GM06990 (cell line): ENCODE measurements at regions not wholly inside any gene's neighbourhood (a gene's known extent, or its start where the extent isn't known, plus 50 kb on each side); places are given as distances from the start of the nearest gene placed in this dataset.

ENCODE experiments used
- DNase-seq: peaks from one replicate; pipeline ENCODE4 v3.0.0-alpha.2; 2011; ENCODE audit not compliant: insufficient read length; ENCODE audit errors: extremely low read depth
- H3K27me3 ChIP-seq: replicated peaks from 2 replicates; pipeline ENCODE4 v1.6.0; 2011; ENCODE audit warnings: low read length; ENCODE audit not compliant: control insufficient read depth, insufficient read depth
- H3K36me3 ChIP-seq: 2 replicates; pipeline ENCODE4 v1.5.1; 2011; ENCODE audit warnings: low read length; ENCODE audit not compliant: control insufficient read depth, insufficient read depth
- H3K4me3 ChIP-seq: replicated peaks from 2 replicates; pipeline ENCODE4 v1.5.1; 2011; ENCODE audit warnings: low read depth, mild to moderate bottlenecking, control low read depth, low read length
- TF ChIP-seq, protein P1 (sequence below): IDR thresholded peaks from 2 replicates; pipeline ENCODE4 v1.5.1; 2011; ENCODE audit warnings: low read length, control low read depth, mild to moderate bottlenecking, inconsistent platforms; ENCODE audit not compliant: insufficient read depth, poor library complexity, severe bottlenecking

GRCh38 chr6:137370871-137371633 is 123.1 kb downstream of the OLIG3 start:
- H3K36me3 ChIP-seq, result no peaks in the 10 kb centered on the region
- TF ChIP-seq, protein P1, sequence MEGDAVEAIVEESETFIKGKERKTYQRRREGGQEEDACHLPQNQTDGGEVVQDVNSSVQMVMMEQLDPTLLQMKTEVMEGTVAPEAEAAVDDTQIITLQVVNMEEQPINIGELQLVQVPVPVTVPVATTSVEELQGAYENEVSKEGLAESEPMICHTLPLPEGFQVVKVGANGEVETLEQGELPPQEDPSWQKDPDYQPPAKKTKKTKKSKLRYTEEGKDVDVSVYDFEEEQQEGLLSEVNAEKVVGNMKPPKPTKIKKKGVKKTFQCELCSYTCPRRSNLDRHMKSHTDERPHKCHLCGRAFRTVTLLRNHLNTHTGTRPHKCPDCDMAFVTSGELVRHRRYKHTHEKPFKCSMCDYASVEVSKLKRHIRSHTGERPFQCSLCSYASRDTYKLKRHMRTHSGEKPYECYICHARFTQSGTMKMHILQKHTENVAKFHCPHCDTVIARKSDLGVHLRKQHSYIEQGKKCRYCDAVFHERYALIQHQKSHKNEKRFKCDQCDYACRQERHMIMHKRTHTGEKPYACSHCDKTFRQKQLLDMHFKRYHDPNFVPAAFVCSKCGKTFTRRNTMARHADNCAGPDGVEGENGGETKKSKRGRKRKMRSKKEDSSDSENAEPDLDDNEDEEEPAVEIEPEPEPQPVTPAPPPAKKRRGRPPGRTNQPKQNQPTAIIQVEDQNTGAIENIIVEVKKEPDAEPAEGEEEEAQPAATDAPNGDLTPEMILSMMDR, result peak; percentile 34
- H3K4me3 ChIP-seq, result no peak overlapping the region
- no peaks in the 10 kb centered on the region for H3K27me3 ChIP-seq
- DNase-seq, result peak; percentile 27

DNA sequence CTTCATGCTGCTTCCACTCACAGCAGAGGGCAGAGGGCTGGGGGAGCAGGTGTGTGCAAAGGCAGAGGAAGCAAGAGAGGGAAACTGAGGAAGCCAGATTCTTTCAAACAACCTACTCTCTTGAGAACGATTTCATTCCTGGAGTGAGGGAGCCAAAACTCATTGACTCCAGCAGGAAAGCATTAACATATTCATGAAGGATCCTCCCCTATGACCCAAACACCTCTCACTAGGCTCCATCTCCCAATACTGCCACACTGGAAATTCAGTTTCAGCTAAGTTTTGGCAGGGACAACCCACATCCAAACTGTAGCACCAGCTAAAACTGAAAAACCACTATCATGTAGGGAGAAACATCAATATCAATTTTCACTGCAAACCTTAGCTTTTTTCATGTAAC is 125.1 kb downstream of the OLIG3 start:
- Histone ChIP-seq H3K4me3 (no peak overlapping the region), H3K27me3 (no peaks in the 10 kb centered on the region), H3K36me3 (no peaks in the 10 kb centered on the region)
- TF ChIP-seq, protein P1, result no peak
- no peak for DNase-seq

DNA sequence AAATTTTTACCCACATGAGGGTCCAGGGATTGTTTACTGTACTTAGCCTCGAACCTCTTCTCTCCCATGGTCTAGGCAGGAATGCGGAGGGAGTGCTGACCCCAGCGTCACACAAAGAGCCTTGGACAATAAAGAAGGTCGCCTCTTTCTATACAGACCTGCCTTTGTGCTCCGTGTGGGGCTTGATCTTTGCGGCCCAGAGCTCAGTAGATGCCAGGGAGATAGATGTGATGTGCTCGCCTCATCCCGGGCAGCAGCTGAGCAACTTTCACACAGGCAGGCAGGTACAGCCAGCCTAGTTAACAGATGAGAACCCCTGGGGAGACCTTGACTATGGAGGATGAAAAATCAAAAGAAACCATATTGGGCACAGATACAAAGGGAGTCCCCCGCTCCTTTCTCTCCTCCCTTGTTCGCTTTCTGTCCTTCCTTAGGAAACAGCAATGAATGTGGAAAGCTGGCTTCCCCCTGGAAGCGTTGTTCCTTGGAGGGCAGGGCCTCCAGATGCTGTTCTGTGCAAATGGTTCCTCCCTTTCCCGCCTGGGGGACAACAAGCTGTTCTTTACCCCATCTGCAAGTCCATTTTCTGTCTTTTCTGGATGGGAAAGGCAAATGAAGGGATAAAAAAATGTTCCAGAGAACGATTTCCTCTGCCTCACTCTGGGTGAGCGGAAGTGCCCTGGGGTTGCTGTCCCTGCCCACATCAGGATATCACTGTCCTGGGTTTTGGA is 128.3 kb downstream of the OLIG3 start:
- TF ChIP-seq, protein P1, result no peak
- Histone ChIP-seq H3K27me3 (no peaks in the 10 kb centered on the region), H3K4me3 (no peak overlapping the region), H3K36me3 (no peaks in the 10 kb centered on the region)
- no peak for DNase-seq

DNA sequence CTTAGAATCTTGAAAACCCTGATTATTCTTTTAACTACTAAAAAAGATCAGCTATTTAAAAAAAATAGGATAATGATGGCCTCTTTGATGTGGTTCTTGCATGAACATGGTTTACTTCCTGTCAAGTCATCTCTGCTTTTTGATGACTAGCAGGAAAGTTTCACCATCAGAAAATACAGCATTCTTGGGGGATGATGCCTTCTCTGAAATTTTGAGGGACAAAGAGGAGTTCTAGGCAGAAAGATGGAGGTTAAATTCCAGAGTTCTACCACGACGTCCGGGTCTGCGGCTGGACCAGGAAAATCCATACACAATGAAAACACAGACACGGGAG is 130.4 kb downstream of the OLIG3 start:
- H3K27me3 ChIP-seq, result no peaks in the 10 kb centered on the region
- H3K36me3 ChIP-seq, result no peaks in the 10 kb centered on the region
- no peak for DNase-seq
- no peak overlapping the region for H3K4me3 ChIP-seq
- TF ChIP-seq, protein P1, result no peak

DNA sequence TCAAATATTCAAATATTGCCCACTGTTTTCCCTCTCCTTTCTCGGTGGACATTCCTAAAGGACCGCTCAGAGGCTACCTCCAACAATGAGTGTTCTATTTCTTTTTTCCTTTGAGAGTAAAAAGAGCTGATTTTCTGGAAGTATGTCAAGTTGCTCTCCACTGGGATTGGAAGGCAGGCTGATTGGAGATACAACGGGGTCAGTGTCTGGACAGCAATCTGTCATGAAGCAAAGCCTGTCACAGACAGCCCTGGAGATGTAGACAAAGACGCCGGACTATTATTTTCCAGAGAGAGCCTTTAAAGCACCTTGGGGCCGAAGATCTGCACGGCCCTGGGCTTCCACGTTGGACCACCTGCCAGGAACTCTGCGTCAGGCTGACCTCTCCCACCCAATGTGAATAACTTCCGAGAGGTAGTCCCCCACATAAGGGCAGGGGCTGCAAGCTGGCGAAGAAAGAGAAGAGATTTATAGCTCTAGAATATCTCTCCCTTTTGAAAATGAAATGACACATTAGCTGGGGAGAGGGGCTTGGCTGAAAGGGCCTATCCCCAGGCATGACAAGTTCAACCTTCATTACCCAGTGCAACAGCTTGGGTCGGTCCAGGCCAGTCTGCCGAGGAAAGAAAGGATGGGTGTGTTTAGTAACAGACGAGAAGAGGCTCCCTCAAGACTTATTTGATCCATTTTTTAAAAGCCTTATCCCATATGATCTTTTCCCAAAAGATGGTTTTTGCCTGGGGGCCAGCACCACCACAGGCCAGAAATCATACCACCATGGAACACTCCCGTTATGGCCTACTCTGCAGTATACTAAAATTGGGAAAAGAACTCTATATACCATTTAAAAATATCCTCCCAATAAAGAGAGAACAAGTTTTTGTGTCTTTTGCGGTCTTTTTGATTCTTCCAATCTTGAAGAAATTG is 131.1 kb downstream of the OLIG3 start:
- no peaks in the 10 kb centered on the region for H3K36me3 ChIP-seq

More for the DNA sequence above, 131.1 kb downstream of the OLIG3 start:
- Histone ChIP-seq H3K4me3 (no peak overlapping the region), H3K27me3 (no peaks in the 10 kb centered on the region)
- no peak for DNase-seq
- TF ChIP-seq, protein P1, result no peak
